OCI-LY3 (cell line): ENCODE measurements at regions not wholly inside any gene's neighbourhood (a gene's known extent, or its start where the extent isn't known, plus 50 kb on each side); places are given as distances from the start of the nearest gene placed in this dataset.

Source experiments
- H2AFZ ChIP-seq: fragments of 200-600, 300-600 bp; shearing (Covaris generic); 2 replicates; pipeline ENCODE4 v1.6.0; 2014; ENCODE audit warnings: antibody characterized with exemption, low read depth, low read length
- H3K27ac ChIP-seq: fragments of 200-600, 300-600 bp; sonication (generic); 2 replicates; pipeline ENCODE4 v1.5.1; 2014; ENCODE audit warnings: mild to moderate bottlenecking, low read length, moderate library complexity, mixed read lengths
- H3K27me3 ChIP-seq: fragments of 200-600, 300-600 bp; sonication (generic); 2 replicates; pipeline ENCODE4 v1.6.1; 2014; ENCODE audit warnings: low read depth, low read length, mixed read lengths
- H3K36me3 ChIP-seq: fragments of 200-600, 300-600 bp; sonication (generic); replicated peaks from 2 replicates; pipeline ENCODE3; 2014; ENCODE audit warnings: low read depth, low read length, mixed read lengths
- H3K4me1 ChIP-seq: fragments of 300-600, 200-600 bp; sonication (generic); 2 replicates; pipeline ENCODE4 v1.6.1; 2014; ENCODE audit warnings: low read length, mixed read lengths
- H3K4me2 ChIP-seq: fragments of 200-600, 300-600 bp; sonication (generic); 2 replicates; pipeline ENCODE4 v1.6.1; 2014; ENCODE audit warnings: low read length, mixed read lengths
- H3K4me3 ChIP-seq: fragments of 300-600, 200-600 bp; sonication (generic); 2 replicates; pipeline ENCODE4 v1.5.1; 2014; ENCODE audit warnings: antibody characterized with exemption, mild to moderate bottlenecking, low read length, moderate library complexity
- H3K79me2 ChIP-seq: fragments of 300-600, 200-600 bp; shearing (Covaris generic); 2 replicates; pipeline ENCODE4 v1.6.1; 2014; ENCODE audit warnings: mild to moderate bottlenecking, low read length, mixed read lengths
- H3K9ac ChIP-seq: fragments of 300-600, 200-600 bp; shearing (Covaris generic); 2 replicates; pipeline ENCODE4 v1.6.0; 2014; ENCODE audit warnings: mild to moderate bottlenecking, low read length, moderate library complexity
- H3K9me3 ChIP-seq: fragments of 200-600, 300-600 bp; shearing (Covaris generic); 2 replicates; pipeline ENCODE4 v1.6.1; 2014; ENCODE audit warnings: low read length, mixed read lengths; ENCODE audit not compliant: insufficient read depth
- H4K20me1 ChIP-seq: fragments of 200-600, 300-600 bp; sonication (generic); 2 replicates; pipeline ENCODE4 v1.6.1; 2016; ENCODE audit warnings: low read length, mixed read lengths; ENCODE audit not compliant: insufficient read depth
- CTCF ChIP-seq: fragments of 200-600, 300-600 bp; sonication (generic); IDR thresholded peaks from 2 replicates; pipeline ENCODE4 v1.5.1; 2014; ENCODE audit warnings: antibody characterized with exemption, low read length, low read depth
- EZH2phosphoT487 ChIP-seq: fragments of 200-600 bp; shearing (Covaris generic); IDR thresholded peaks from 2 replicates; pipeline ENCODE4 v1.6.1; 2018; ENCODE audit warnings: antibody characterized with exemption, mixed run types, low read depth

DNA sequence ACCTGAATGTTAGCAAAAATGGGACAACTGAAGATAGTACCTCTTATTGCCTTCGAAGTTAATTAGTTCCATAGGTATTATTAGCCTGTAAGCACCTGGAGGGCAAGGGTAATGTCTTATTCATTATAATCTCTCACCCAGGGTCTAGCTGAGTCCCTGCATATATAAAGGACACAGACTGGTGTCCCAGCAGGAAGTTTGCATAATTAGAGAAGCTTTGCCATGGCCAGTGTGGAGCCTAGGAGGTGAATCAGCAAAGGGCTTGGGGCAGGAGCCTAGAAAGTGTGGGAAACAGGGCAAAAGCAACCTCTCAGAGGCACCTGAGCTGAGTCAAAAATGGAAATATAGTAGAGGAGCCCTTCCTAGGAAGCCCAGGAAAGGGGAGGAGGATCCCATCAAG, 120.4 kb downstream of the NEDD1 start:
- Histone ChIP-seq H3K4me3 (no peak overlapping the region), H3K79me2 (no peaks in the 10 kb centered on the region), H3K9me3 (no peaks in the 10 kb centered on the region), H4K20me1 (no peaks in the 10 kb centered on the region), H3K4me2 (no peak overlapping the region), H3K27me3 (no peaks in the 10 kb centered on the region), H3K9ac (no peak overlapping the region), H3K4me1 (no peaks in the 10 kb centered on the region), H2AFZ (no peak overlapping the region), H3K36me3 (no peaks in the 10 kb centered on the region), H3K27ac (no peak overlapping the region)
- TF ChIP-seq EZH2phosphoT487 (no peak), CTCF (no peak)

GRCh38 chr12:97038131-97038530, 131.1 kb downstream of the NEDD1 start:
- H2AFZ ChIP-seq: no peak overlapping the region
- H3K27ac ChIP-seq: no peak overlapping the region
- H3K9me3 ChIP-seq: no peaks in the 10 kb centered on the region
- H3K36me3 ChIP-seq: no peaks in the 10 kb centered on the region
- H3K4me1 ChIP-seq: no peaks in the 10 kb centered on the region
- TF ChIP-seq CTCF (no peak), EZH2phosphoT487 (no peak)
- H3K27me3 ChIP-seq: no peaks in the 10 kb centered on the region
- no peaks in the 10 kb centered on the region for H3K79me2 ChIP-seq
- no peak overlapping the region for H3K9ac ChIP-seq
- no peak overlapping the region for H3K4me3 ChIP-seq
- H4K20me1 ChIP-seq: no peaks in the 10 kb centered on the region
- no peak overlapping the region for H3K4me2 ChIP-seq

- Histone ChIP-seq H3K9me3 (no peaks in the 10 kb centered on the region), H2AFZ (no peak overlapping the region), H4K20me1 (no peaks in the 10 kb centered on the region), H3K4me1 (no peaks in the 10 kb centered on the region), H3K27ac (no peak overlapping the region), H3K9ac (no peak overlapping the region), H3K79me2 (no peaks in the 10 kb centered on the region), H3K4me2 (no peak overlapping the region), H3K27me3 (no peaks in the 10 kb centered on the region), H3K36me3 (no peaks in the 10 kb centered on the region), H3K4me3 (no peak overlapping the region)
- no peak for TF ChIP-seq EZH2phosphoT487
- no peak for TF ChIP-seq CTCF
Observed at GRCh38 chr12:97038834-97039233, 131.8 kb downstream of the NEDD1 start.

DNA sequence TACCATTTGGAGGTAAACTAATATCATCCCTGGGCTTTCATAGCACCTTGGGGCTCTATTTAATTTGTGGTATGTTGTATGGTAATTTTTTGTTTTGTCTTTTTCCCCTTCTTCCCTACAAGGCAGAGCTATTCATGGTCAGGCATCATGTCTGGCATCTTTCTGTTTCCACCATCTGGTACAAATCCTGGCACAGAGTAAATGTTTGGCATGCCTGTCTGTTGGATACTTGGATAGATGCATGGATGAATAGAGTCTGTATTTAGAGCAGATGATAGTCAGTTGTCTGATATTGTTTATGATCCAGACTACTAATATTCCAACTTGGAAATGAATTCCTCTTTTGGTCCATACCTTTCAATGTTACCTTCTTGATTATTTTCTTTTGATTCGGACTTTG, 139.8 kb downstream of the NEDD1 start:
- H3K79me2 ChIP-seq: no peaks in the 10 kb centered on the region
- H3K27me3 ChIP-seq: no peaks in the 10 kb centered on the region
- H3K4me2 ChIP-seq: no peak overlapping the region
- H3K4me3 ChIP-seq: no peak overlapping the region
- no peaks in the 10 kb centered on the region for H3K36me3 ChIP-seq
- no peak overlapping the region for H3K9ac ChIP-seq
- H3K27ac ChIP-seq: no peak overlapping the region
- H3K4me1 ChIP-seq: no peaks in the 10 kb centered on the region
- no peaks in the 10 kb centered on the region for H4K20me1 ChIP-seq
- H2AFZ ChIP-seq: no peak overlapping the region
- TF ChIP-seq CTCF (no peak), EZH2phosphoT487 (no peak)
- H3K9me3 ChIP-seq: no peaks in the 10 kb centered on the region
